COR-L47 (cell line): ENCODE measurements at regions not wholly inside any gene's neighbourhood (a gene's known extent, or its start where the extent isn't known, plus 50 kb on each side); places are given as distances from the start of the nearest gene placed in this dataset.
"Not testable (repeated sequence)": the region's sequence is repeated elsewhere in the genome, so short reads cannot be mapped to it uniquely, and the experiment has no call there.

Experiments used
- DNase-seq: peaks from one replicate; lab custom pipeline; 2025; lab: John Stamatoyannopoulos, UW

DNA sequence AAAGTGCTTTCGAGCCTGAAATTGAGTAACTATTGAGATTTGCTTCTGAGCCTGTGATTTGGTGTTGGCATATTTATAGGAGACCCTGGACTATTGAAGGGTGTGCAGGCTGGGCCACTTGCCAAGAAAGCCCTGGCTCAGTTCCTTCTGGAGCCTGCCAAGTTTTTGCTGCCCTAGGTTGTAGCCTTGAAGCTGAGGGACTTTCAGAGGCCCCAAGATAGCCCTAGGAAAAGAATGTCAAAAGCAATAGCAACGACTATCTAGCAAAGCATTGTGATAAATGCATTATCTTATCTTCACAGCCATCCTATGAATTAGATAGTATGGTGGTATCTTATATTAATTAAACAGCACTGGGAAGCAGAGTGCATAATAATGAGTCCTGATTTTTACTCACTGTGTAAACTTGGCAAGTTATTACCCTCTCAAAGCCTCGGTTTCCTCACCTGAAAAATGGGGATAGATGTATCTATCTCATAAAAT is 473.7 kb upstream of the PODXL start:
- DNase-seq = peak; percentile 59

DNA sequence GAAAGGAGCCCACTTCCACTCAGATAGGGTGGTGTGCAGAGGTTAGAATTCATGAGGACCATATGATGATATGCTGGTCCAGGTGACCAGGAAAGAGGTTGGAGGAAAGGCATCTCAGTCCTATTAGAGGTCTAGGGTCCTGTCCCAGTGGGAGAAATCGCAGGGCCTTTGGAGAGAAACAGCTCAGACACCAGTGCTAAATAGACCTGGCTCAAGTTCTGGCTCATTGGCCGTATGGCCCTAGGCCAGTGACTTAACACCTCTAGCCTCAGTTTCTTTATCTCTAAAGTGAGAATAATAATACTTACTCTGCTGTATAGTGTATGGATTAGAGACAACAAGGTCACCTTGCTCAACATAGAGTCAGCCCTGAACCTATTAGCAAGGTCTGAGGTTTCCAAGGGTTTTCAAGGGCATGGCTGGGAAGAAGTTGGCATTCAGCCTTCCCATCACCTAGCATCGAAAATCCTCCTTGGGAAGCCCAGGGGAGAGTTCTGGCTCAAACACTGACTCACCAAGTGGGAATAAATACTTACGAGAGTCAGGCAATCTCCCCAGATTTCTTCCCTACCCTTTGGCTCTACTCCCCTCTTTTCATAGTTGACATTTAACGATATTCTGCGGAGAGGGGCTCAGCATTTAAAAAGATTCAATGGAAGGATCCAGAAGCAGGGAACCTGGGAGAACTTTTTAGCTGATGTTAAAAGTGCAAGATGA is 473.1 kb upstream of the PODXL start:
- no peak for DNase-seq

DNA sequence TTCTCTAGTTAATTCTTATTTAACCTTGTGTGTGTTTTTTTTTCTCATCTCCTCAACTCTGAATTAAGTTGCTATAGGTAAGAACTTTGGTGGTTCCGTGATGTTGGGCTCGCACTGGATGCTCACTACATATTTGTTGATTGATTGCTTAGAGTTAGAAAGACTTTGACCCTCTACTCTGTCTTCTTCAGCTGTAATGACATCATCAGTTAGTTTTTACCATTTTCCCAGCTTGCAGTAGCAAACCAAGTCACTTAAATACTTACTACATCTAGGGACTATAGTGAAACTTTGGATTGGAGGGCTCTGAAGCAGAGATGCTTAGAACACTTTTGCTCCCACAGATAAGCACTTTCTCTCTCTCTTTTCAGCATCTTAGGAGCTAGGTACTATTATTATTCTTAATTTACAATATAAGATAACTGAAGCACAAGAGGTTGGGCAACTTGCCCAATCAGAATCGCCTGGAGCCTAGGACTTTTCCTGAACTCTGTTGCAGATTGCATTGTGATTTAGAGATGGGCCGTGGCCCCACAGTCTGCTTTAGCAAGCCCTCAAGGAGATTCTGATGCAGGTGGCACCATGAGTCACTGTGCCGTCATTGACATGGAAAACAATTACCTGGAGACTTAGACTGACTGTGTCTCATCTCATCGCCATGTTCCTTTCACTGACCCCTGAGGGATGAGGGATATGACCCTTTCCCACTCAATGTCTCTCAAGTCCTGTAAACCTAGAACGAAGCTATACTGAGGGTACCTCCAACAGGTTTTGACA is 471.9 kb upstream of the PODXL start:
- DNase-seq = no peak

DNA sequence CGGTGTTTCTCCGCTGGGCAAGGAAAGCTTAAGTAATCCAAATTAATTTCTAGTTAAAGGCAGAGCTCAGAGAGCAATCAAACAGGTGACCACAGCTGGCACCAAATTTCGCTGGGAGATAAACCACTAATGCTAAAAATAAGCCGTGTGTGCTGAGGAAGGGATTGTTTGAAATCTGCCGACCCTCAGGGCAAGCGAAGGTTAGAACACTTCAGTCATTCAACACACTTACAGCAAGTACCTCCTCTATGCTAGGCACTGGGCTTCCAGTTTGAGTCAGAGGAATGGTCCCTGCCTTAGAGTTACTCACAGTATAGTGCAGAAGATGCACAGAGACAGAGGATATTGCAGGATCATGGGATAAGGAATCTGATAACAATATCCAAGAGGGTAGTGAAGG is 467.9 kb upstream of the PODXL start:
- DNase-seq = no peak

GRCh38 chr7:132023466-132023865 is 467.0 kb upstream of the PODXL start:
- DNase-seq = no peak

- no peak for DNase-seq
These were observed 465.8 kb upstream of the PODXL start for GRCh38 chr7:132022188-132022587.

DNA sequence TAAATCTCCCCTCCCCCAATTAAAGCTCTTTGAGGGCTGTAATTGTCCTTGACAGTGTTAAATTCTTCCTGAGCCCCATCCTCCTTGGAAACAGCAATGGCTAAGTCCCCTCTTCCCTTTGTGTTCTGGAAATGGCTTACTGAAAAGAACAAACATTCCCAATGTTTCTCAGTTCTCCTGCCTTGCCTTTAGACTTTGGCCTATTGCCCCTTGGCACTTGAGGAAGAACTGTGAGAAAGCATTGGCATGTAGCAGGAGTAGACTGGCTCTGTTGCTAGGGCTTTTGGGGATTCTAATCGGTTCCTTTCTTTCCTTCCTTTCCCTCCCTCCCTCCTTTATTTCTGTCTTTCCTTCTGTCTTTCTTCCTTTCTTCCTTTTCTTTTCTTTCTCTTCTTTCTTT is 463.3 kb upstream of the PODXL start:
- DNase-seq = no peak

GRCh38 chr7:132009778-132010177 is 453.4 kb upstream of the PODXL start:
- no peak for DNase-seq

GRCh38 chr7:132004529-132004928 is 448.1 kb upstream of the PODXL start:
- DNase-seq = no peak

DNA sequence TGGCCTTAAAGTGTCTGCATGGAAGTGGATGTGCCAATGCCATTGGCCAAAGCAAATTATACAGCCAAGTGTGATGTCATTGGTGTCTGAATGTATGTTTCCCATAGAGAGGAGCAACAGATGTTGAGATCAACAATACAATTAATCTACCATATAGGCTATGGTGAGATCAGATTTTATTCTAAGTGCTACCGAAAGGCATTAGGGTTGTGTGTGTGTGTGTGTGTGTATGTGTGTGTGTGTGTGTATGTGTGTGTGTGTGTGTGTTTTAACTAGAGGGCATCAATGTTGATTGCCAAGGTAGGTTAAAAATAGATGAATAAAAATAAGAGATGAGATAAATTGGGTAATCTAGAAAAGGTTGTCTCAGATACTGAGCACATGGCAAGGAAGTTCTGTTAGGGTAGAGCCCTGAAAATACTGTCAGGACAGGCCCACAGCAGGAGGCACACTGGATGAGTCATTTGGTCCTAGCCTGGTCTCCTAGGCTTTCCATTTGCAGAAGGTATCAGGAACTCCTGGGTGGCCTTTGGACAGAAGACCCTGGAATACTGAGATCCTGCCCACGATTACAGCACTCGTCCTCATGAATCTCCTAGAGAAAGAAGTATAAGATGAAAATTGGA is 446.0 kb upstream of the PODXL start:
- DNase-seq = no peak

DNA sequence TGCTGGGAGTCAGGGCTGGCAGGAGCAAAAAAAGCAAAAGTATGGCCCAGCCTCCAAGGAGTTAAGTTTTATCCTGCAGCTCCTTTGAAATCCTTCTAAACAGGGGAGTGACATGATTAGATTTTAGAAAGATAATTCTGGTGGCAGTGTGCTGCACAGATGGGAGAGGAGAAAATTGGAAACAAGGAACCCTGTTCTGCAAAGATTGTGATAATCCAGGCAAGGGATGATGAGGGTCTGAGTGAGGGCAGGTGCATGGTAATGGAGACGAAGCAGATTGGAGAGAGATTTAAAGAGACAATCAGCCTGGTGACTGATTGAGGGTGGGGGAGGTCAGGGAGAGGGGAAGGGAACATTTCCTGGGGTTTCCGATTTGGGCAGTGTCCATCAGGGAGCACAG is 444.7 kb upstream of the PODXL start:
- DNase-seq = no peak

GRCh38 chr7:131999193-131999592 is 442.8 kb upstream of the PODXL start:
- DNase-seq = no peak

GRCh38 chr7:131995324-131995723 is 438.9 kb upstream of the PODXL start:
- no peak for DNase-seq

DNA sequence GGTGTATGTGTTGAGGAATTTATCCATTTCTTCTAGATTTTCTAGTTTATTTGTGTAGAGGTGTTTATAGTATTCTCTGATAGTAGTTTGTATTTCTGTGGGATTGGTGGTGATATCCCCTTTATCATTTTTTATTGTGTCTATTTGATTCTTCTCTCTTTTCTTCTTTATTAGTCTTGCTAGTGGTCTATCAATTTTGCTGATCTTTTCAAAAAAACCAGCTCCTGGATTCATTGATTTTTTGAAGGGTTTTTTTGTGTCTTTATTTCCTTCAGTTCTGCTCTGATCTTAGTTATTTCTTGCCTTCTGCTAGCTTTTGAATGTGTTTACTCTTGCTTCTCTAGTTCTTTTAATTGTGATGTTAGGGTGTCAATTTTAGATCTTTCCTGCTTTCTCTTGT is 424.6 kb upstream of the PODXL start:
- DNase-seq = not testable (repeated sequence)

GRCh38 chr7:131978118-131978517 is 421.7 kb upstream of the PODXL start:
- DNase-seq = not testable (repeated sequence)

GRCh38 chr7:131976411-131976810 is 420.0 kb upstream of the PODXL start:
- DNase-seq = no peak

DNA sequence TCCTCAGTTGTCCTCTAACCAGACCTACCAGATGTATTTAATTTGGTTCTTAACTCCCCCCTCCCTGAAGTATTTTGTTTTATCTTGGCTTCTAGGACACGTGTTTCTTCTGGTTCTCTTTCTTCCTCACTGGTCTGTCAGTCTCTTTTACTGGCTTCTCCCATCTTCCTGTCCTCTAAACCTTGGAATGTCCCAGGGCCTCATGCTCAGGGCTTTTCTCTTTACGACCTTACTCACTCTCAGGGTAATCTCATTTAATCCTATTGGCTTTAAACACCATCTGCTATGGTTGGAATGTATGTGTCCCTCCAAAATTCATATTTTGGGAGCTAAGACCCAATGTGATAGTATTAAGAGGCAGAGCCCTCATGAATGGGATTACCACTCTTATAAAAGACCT is 418.2 kb upstream of the PODXL start:
- DNase-seq = no peak

DNA sequence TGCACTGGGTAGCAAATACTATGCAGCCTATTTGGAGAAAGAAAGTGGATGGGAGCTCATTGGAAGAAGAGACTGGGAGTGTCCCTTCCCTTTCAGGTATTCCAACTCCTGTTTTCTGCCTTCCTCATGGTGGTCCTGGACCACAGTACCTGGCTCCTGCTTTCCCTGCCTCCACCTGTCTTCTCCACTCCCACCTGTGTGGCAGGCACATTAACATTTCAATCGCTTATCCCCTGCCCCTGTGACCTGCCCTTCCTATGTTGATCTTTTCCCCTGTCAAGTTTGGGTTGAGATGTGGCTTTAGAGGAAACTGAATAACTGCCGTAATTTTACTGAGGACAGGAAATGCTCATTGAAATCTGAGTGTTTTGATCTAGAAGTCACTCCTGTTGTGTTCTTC is 415.8 kb upstream of the PODXL start:
- no peak for DNase-seq

DNA sequence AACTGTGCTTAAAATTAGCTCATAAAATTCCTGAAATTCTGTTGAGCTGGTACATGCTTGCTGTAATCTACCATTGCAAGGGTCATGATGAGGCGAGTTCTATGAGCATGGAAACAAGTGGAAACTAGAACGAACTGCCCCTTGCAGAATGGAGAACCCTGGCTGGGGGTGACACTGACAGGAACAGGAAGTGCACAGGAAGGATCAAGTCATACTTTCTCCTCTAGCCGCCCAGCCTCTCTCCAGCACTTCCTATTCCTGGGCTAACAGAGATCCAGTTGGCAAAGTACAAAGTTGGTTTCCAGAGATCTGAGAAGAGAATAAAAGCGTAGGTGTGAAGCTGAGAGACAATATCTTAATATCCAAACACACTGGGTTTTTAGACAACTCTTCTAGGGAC is 414.2 kb upstream of the PODXL start:
- no peak for DNase-seq

DNA sequence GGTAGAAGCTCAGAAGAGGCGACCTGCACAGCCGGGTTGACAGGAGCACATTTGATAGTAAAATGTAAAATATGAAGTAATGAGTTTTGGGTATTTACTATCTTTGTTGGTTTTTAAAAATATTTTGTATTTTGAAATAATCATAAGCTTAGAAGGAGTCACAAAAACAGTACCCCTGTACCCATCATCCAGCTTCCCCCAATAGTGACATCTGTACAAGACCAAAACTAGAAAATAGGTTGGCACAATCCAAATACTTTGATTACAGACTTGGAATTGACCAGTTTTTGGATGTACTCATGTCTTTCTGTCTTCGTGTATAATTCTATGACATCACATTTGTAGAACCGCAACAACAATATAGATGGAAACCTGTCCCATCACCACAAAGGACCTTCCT is 413.1 kb upstream of the PODXL start:
- no peak for DNase-seq

DNA sequence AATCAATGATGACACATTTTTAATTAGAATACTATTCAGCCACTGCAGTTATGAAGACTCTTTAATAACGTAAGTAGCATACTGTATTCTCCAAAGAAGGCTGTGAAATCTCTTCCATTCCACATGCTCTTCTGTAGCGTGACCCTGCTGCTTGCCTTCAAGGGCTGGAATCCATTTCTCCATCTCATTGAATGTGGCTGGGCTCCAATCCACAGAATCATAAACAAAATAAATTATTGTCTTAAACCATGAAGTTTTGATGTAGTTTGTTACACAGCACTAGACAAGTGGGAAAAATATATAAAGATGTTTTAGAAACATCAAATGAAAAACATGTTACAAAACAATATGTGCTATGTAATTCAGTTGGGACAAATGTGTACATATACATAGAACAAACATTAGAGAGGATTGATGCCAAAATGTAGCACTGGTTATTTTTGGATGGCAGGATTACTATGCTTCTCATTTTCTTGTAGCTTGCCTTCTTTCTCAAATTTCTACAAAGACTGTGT is 410.8 kb upstream of the PODXL start:
- DNase-seq = no peak

DNA sequence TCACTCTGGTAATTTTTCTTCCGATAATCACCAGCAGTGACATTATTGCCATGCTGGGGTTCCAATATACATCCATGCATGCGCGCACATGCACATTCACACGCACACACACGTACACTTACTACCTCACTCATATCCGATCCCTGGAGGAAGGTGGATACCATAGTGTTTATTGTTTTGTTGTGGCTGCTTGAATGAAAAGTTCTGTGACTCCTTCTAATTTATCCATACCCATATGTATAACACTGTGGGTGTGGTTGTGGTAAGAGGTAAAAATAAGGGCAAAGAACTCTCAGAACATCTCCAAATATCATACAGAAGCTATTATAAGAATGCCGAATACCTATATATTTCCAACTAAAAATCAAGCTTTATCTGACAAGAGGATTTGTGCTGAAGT is 407.8 kb upstream of the PODXL start:
- DNase-seq = no peak
